Stimulated activated CD4-positive, alpha-beta T cell treated with anti-CD3 and anti-CD28 coated beads, TNF-alpha, amount 100 ng/mL, for 48 hours (primary cell): ENCODE measurements at regions not wholly inside any gene's neighbourhood (a gene's known extent, or its start where the extent isn't known, plus 50 kb on each side); places are given as distances from the start of the nearest gene placed in this dataset.

ENCODE experiments used
- DNase-seq, 3 donors: peaks; one replicate each; pipeline ENCODE4 v3.0.0-alpha.2; 2020; ENCODE audit warnings: low read depth in 3 of 3

GRCh38 chr19:32104153-32104849 lies 241.1 kb upstream of the ZNF507 start:
- DNase-seq: no peak

- no peak for DNase-seq
These were observed 240.6 kb upstream of the ZNF507 start for GRCh38 chr19:32104850-32105235.

- DNase-seq: no peak
These were observed 239.7 kb upstream of the ZNF507 start for GRCh38 chr19:32105527-32106310.

- no peak for DNase-seq
These were observed 223.2 kb upstream of the ZNF507 start for GRCh38 chr19:32122258-32122657.

GRCh38 chr19:32123355-32123940 lies 222.0 kb upstream of the ZNF507 start:
- DNase-seq: no peak

- DNase-seq: no peak
These were observed 220.8 kb upstream of the ZNF507 start for GRCh38 chr19:32124585-32124984.

GRCh38 chr19:32129141-32129540 lies 216.3 kb upstream of the ZNF507 start:
- DNase-seq: no peak

GRCh38 chr19:32130332-32130731 lies 215.1 kb upstream of the ZNF507 start:
- DNase-seq: no peak

GRCh38 chr19:32131005-32131404 lies 214.4 kb upstream of the ZNF507 start:
- DNase-seq: no peak

GRCh38 chr19:32138416-32138815 lies 207.0 kb upstream of the ZNF507 start:
- DNase-seq: no peak

- no peak for DNase-seq
These were observed 203.4 kb upstream of the ZNF507 start for GRCh38 chr19:32141840-32142511.

GRCh38 chr19:32146664-32147063 lies 198.7 kb upstream of the ZNF507 start:
- no peak for DNase-seq

GRCh38 chr19:32150605-32151004 lies 194.8 kb upstream of the ZNF507 start:
- no peak for DNase-seq

GRCh38 chr19:32154418-32154817 lies 191.0 kb upstream of the ZNF507 start:
- no peak for DNase-seq

- no peak for DNase-seq
These were observed 180.9 kb upstream of the ZNF507 start for GRCh38 chr19:32164384-32164992.

- DNase-seq: no peak
These were observed 180.3 kb upstream of the ZNF507 start for GRCh38 chr19:32165141-32165540.

GRCh38 chr19:32165750-32166149 lies 179.7 kb upstream of the ZNF507 start:
- no peak for DNase-seq

GRCh38 chr19:32166238-32166637 lies 179.2 kb upstream of the ZNF507 start:
- DNase-seq: no peak

GRCh38 chr19:32168111-32168510 lies 177.3 kb upstream of the ZNF507 start:
- DNase-seq: no peak

- no peak for DNase-seq
These were observed 176.8 kb upstream of the ZNF507 start for GRCh38 chr19:32168606-32169005.

GRCh38 chr19:32171719-32172151 lies 173.7 kb upstream of the ZNF507 start:
- DNase-seq: no peak
